ENCODE measurements at regions not wholly inside any gene's neighbourhood (a gene's known extent, or its start where the extent isn't known, plus 50 kb on each side); places are given as distances from the start of the nearest gene placed in this dataset.

DNA sequence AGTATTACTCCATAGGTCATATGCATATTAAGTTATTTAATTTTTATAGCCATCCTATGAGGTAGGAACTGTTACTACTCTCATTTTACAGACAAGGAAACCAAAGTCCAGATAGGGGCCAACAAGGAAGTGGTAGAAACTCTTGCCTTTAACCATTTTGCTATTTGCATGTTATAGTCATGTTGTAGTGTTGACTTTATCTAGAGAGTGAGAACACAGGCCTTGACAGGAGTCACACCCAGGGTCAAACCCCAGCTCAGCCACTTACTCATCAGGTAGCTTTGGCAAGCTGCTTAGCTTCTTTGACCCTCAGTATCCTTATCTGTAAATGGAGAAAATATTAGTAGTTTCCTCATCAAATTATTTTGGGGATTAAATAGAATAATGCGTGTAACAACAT, 156.2 kb downstream of the CAND1 start:
- ChIA-PET POLR2A (no interaction called here), CTCF (interaction anchor here (0.6 kb wide), 1 partner anchor 69 kb away, joined by 3 read pairs; no protein-coding TSS in a partner anchor)

DNA sequence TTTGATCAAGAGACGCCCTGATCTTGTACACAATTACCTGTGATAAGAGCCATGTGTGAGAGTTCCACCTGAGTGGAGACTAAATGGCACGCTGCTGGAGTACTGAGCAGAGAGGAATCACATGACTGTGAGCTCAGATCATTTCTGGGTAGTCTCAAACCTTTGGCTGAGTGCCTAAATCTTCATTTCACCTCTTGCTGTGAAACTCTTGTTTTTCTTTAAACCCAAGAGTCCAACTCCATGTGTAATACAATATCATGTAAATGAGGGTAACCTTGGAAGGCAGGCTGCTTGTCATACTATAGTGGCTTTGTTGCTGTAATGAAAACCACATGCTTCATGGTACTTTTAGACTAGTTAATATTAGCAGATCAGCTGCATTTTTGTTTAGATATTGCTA, 156.9 kb downstream of the CAND1 start:
- ChIA-PET POLR2A (no interaction called here), CTCF (interaction anchor here (0.6 kb wide), 1 partner anchor 70 kb away, joined by 3 read pairs; no protein-coding TSS in a partner anchor)

DNA sequence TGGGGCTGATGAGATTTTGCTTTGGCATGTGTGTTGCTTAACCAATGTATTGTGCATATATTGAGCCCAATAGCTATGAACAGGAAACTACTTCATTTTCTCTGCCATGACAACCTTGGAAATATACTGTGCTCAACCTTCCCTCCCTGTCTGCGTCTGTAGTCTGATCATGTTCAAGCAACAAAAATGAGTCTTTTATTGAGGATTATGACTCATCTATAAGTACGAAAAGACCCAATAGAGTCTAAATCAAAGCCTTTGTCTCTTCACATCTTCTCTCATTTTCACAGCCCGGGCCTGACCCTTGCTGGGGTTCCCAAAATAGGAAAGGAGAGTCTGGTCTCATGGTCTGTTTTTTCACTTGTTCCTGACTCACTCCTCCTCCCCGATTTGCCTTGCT, 158.2 kb downstream of the CAND1 start:
- ChIA-PET CTCF (no interaction called here), POLR2A (no interaction called here)

DNA sequence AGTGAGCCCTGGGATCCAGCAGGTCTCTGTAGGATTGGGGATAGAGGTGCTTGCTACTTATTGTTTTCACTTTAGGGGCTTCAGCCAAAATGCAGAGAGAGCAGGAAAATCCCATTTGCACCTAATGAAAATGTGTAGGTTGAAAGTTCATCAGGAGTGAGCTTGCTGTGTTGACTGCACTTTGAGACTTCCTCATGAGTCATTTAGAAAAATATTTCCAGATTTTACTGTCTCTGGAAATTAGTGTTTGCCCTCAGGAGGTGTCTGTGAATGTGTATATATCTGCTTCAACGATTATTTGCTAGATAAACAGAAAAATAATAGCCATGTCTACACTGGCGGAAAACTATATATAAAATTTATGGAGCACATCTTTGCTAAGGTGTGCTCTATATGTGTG, 159.3 kb downstream of the CAND1 start:
- CTCF ChIA-PET = interaction anchor here (0.8 kb wide), 1 partner anchor 11 kb away, joined by 3 read pairs; no protein-coding TSS in a partner anchor
- POLR2A ChIA-PET = no interaction called here

DNA sequence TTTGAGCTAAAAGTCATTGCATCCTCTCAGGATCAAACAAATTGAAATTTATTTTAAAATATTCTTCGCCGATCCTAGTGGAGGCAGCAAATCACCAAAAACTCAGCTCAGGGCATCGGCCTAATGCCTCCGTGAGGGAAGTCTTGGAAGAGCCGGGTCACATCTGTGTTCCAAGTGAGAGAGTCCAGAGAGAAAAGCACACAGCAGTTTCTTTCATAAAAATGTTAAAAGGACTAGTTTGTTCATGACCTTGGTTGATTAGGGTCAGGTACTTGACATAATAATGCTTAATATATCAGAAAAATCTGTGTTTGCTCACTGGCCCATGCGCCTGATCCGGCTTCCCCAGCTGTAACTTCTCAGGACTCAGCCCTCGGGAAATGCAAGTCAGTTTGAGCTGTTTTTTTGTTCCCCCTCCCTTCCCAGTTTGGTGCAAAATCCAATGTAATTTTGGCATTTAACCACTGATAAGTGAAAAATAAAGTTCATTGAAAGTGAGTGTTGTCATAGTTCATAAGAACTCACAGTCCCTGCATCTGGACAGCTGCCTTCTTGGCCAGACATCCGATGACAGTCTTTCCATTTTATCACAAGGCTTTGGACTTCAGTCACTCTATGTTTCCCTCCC, 161.7 kb downstream of the CAND1 start:
- CTCF ChIA-PET = no interaction called here
- POLR2A ChIA-PET = no interaction called here

DNA sequence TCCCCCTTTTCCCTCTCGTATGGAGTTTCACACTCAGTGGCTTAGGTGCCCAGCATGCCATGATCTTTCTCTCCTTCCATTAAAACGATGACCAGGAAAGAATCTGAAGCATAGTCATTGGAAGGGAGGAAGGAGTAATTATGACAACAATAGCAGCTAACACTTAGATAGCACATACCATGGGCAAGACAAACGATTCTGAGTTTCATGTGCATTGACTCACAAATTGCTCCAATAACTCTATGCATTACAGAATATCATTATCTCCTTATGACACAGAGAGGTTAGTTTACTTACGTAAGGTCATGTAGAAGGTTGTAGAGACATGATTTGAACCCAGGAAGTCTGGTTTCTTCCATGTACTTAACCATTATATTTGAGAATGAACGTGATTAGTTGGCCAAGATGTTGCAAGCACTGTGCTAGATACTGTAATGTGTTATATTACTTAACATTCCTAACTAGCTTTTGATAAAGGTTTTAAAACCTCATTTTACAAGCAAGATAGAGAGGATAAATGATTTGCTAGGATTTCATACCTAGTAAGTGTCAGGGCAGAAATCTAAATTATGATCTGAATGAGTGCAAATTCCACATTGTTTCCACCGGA, 162.4 kb downstream of the CAND1 start:
- CTCF ChIA-PET = no interaction called here
- POLR2A ChIA-PET = no interaction called here

DNA sequence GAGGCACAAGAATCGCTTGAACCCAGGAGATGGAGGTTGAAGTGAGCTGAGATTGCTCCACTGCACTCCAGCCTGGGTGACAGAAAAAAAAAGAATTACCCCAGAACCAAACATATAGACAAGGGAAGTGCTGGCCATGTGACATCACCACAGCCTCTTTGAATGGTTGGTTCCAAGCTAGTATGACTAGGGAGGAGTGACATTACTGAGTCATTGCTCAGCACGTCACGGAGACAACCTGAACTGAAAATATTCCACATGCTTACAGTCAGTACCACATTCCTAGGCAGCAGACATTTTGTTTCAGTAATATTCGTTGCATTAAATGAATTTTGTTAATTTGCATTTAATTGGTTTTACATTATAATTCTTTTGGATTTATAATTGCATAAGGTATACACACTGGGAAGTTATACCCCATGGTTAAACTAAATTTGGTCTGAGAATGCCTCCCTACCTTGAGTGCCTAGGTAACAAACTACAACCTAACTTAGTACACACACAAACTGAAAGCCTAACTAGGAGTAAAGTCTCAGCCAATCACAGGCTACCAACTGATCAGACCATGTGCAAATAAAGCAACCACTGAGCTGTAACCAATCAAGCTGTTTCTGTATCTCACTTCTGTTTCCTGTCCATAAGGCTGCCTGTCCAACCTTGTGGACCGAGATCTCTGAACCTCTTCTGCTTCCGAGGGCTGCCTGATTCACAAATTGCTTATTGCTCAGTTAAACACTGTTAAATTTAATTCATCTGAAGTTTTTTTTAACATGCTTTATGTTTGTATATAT, 164.4 kb downstream of the CAND1 start:
- ChIA-PET POLR2A (no interaction called here), CTCF (no interaction called here)

DNA sequence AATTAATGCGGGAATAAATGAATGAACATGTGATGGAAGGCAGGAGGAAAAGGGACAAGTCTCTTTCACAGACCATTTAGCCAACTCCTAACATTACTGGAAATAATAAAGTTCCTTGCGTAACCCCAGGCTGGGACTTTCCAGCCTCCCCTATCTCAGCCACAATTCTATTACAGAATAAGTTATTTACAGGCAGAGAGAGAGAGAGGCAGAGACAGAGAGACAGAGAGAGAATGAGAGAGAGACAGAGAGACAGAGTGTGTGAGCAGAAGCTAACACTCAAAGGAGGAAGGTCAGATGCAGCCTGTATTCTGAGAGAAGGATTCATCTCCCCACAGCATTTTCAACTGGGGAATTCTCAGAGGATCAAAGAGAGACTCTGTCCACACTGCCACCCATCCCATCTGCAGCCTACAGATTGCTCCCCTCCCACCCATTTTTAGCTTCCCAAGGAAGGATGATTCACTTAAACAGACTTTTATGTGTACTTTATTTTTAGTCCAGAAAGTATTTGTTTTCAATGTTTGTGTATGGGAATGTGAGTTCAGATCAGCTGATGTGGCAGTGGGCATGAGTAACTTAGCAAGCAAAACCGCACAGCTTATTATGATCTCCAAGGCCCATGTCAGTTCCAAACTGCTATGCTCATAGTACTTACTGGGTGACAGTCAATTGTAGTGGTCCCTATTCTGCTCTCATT, 165.7 kb downstream of the CAND1 start:
- ChIA-PET CTCF (no interaction called here), POLR2A (no interaction called here)

DNA sequence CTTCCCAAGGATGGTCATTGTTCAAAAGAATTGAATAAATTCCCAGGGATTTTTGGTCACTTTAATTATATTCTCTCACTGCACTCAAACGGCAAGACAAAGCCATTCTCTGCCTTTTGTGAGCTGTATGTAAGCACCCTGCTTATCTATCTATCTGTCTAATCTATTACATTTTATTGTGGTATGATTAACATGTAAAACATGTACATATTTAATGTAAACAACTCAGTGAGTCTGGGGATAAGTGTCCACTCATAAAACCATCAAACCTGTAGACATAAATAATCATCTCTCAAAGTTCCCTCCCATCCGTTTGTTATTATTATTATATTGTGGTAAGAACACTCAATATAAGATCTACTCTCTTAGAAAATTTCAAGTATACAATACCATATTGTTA, 167.1 kb downstream of the CAND1 start:
- ChIA-PET POLR2A (no interaction called here), CTCF (no interaction called here)

DNA sequence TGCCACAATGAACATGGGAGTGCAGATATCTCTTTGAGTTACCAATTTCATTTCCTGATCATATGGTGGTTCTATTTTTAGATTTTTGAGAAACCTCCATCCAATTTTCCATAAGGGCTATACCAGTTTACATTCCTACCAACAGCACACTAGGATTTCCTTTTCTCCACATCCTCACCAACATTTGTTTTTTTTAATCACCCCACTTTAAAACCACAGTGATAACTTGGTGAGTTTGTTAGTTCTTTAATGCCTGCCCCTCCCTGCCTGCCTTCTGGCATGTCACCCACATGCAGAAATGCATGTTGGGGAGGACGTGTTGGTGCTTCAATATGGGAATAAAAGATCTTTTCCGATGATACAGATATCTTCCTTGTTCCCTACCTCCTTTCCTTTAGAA, 167.9 kb downstream of the CAND1 start:
- ChIA-PET POLR2A (no interaction called here), CTCF (no interaction called here)

DNA sequence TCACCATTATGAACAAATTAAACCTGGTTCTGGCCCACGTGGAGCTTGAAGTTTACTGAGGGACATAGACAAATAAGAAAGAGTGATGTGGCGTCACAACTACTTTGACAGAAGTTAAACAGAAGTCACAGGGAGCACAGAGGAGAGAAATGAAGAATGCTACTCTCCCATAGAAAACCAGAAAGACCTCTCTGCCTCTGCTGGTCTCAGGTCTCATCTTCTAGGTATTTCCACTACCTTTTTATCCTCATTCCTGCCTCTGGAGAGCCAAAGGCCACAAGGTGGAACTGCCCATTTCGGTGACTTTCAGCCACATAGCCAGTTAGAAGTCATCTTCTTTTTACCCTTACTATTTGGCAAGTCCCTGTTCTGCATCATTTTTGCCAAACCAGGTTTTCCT, 170.5 kb downstream of the CAND1 start:
- CTCF ChIA-PET = interaction anchor here (0.6 kb wide), 2 partner anchors 85 to 240 kb away, joined by 3 to 4 read pairs; no protein-coding TSS in a partner anchor
- POLR2A ChIA-PET = no interaction called here

DNA sequence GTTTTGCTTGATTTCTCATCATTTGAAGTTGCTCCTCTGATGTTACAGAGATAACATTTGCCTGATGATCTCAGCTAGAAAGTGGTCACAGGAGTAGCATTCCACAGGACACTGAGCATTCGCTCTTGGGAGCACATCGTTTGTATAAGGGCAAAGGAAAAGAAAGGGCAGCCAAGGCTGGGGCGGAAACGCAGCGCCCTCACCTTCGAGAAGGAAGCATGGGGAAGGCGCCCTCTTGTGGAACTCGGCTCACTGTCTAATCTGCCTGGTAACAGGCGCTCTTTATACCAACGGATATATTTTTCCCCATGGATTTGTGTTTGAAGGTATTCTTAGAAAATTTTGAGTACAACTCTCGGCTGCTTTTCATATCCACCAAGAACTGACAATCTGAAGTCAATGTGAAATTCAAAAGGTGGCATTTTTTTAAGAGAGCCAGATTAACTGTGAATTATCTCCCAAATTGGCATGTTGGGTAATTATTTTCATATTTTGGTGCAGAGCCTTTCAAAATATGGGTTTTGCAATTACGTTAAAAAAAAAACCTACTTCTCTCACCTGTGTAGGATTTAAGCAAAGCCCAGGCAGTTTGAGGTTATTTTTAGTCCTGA, 172.7 kb downstream of the CAND1 start:
- POLR2A ChIA-PET = no interaction called here
- CTCF ChIA-PET = interaction anchor here (1.0 to 1.1 kb wide), 2 partner anchors 26 to 280 kb away, joined by 4 read pairs; no protein-coding TSS in a partner anchor

DNA sequence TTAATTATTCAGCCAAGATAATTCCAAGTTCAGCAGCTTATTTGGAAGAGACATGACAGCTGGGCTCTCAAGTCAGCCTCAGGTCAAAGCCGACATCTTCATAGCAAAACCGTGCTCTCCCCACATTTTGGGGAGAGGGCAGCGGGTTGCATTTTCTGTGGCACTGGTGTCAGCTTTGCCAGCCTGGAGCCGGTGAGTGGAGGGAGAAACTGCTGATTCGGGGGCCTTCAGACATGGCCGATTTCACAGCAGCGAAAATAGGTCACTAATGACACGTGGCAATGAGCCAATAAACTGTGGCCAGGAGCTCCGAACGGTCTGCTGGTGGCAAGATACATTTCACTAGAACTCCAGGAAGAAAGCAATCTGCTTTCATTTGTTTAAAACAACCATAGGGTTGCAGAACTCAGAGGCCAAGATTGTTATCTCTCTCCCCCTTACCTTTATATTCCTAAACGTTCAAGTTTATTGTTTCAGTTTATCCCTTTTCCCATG, 173.2 kb downstream of the CAND1 start:
- ChIA-PET CTCF (interaction anchor here (1.3 kb wide), 1 partner anchor 279 kb away, joined by 3 read pairs; no protein-coding TSS in a partner anchor), POLR2A (no interaction called here)

DNA sequence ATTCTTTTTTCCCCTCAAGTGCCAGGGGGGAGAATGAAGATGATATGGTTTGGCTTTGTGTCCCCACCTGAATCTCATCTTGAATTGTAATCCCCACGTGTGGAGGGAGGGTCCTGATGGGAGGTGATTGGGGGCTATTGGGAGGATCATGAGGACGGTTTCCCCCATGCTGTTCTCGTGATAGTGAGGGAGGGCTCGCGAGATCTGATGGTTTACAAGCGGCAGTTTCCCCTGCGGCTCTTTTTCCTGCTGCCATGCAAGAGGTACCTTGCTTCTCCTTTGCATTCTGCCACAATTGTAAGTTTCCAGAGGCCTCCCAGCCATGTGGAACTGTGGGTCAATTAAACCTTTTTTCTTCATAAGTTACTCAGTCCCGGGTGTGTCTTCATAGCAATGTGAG, 173.7 kb downstream of the CAND1 start:
- POLR2A ChIA-PET = no interaction called here
- CTCF ChIA-PET = interaction anchor here (1.3 kb wide), 1 partner anchor 280 kb away, joined by 3 read pairs; no protein-coding TSS in a partner anchor

DNA sequence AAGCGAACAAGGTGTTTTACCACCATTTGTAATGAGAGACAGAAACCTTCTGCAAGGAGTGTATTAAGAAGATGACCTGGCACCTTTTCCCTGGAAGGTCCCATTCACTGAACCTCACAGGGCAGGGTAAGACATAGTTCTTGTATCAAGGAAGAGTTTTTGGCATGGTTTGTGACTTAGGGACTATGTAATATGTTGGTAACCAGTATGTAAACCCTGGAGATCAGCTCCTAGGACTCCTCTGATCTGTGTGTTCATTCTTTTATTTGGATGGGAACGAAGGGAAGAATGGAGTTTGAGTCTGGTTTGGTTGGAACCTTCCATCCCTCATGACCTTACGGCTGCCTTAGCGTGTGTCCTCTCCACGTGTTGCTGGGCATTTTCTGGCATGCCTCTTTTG, 175.4 kb downstream of the CAND1 start:
- CTCF ChIA-PET = interaction anchor here (0.6 kb wide), 1 partner anchor 88 kb away, joined by 3 read pairs; no protein-coding TSS in a partner anchor
- POLR2A ChIA-PET = no interaction called here

DNA sequence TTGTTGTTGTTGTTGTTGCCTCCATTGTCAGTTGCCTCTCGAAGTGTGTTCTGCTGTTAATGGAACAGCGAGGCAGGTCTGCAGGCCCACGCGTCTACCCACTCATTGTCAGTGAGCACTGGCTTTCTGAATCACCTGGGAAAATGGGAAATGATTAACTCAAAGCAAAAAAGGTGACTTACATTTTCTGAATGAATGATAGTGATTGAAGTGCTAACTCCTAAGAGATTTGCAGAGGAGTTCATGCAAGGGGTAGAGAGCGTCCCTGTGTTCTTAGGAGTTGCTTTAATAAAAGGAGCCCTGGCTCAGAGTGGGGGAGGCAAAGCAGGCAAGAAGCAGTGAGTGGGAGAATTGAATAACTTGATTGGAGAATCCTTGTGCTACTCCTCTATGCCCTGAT, 177.6 kb downstream of the CAND1 start:
- POLR2A ChIA-PET = no interaction called here
- CTCF ChIA-PET = no interaction called here

DNA sequence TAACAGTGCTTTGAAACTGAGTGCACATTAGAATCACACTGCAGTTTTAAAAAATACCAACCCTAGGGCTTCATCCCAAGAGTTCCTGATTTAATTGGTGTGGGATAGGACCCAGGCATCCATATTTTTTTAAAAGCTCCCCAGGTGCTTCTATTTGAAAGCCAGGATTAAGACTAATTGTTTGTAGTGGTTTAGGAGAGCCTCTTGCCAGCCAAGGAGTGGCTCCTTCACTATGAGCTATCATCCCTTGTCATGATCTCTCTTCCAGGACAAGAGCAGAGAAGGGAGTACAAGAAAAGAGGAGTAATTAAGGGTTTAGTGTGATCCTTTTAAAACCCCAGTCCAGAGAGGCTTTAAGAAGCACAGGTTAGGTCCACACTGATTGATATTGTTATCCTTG, 178.0 kb downstream of the CAND1 start:
- ChIA-PET CTCF (no interaction called here), POLR2A (no interaction called here)

DNA sequence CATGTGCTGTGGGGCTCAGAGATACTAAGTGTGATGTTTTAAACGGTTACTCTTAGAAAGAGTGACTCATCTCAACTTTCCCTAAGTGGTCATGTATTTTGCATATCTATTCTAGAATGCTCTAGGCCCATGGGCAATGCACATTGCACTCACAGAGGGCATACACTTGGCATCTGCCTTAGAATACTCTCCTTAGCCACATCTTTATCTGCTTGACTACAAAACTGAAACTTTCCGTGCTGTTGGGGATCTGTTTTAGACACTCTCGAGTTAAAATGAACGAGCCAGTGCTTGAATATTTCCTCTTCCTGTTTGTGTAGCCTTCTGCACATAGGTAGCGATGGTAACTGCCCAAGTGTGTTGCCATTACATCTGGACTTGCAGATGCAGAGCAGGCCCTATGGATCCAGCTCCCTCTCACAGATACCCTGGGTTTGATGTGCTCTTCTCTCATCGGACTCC, 180.5 kb downstream of the CAND1 start:
- ChIA-PET CTCF (no interaction called here), POLR2A (no interaction called here)

DNA sequence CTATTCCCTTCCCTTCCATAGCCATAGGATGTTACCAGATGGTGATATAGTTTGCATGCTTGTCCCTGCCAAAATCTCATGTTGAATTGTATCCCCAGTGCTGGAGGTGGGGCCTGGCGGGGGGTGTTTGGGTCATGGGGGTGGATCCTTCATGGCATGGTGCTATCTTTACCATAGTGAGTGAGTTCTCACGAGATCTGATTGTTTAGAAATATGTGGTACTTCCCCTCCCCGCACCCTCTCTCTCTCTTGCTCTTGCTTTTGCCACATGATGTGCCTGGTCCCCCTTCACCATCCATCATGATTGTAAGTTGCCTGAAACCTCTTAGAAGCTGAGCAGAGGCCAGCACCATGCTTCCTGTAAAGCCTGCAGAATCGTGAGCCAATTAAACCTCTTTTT, 181.3 kb downstream of the CAND1 start:
- ChIA-PET CTCF (interaction anchor here (0.8 kb wide), 1 partner anchor 379 kb away, joined by 3 read pairs; no protein-coding TSS in a partner anchor), POLR2A (no interaction called here)

DNA sequence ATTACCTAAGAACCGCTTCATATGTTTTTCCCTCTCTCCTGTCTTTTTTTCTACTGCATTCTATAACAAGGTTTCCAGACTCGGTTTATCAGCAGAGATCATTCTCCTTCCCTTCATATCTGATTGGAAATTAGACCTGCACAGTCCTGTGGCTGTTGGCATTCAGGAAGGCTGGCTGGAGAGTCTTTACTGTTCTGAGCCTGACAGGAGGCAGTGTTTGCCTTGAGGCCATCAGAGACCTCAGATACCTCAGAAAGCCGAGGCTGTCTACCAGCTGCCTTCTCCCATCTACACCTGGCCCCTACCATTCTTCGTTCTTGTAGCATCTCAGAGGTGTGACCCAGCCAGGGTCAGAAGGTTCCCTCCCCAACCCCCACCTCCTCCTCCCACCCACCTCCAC, 182.0 kb downstream of the CAND1 start:
- CTCF ChIA-PET = interaction anchor here (0.8 kb wide), 1 partner anchor 378 kb away, joined by 3 read pairs; no protein-coding TSS in a partner anchor
- POLR2A ChIA-PET = no interaction called here

All from activated CD8-positive, alpha-beta memory T cell treated with anti-CD3 and anti-CD28 coated beads for 36 hours (primary cell).